ENCODE measurements at regions not wholly inside any gene's neighbourhood (a gene's known extent, or its start where the extent isn't known, plus 50 kb on each side); places are given as distances from the start of the nearest gene placed in this dataset.

DNA sequence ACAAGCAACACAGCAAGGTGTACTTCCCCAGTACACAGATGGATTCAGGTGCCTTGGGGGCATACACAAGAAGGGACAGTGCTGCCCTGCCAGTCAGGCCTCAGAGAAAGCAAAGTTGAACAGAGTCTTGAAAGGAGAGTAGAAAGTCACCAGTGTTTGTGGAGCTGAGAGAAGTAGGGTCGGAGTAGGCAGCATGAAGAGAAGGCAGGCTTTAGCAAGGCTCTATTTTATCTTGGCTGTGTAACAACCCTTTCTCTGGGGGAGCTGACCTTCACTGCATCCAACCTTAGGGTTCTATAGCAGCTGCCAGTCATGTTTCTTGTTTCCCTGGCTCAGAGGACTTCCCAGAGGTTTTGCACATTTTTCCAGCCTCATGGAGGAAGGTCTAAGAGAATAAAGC, 77.4 kb upstream of the BLID start:
- DNase-seq = no peak
- H3K79me1 ChIP-seq (ENCODE audit: low read length) = no peaks in the 10 kb centered on the region
- no peaks in the 10 kb centered on the region for H3K27me3 ChIP-seq (ENCODE audit: insufficient read depth, low read length, poor library complexity)
- no peak overlapping the region for H4K5ac ChIP-seq (ENCODE audit: low read length)
- no peak overlapping the region for H2AK5ac ChIP-seq (ENCODE audit: low read length)
- no peak overlapping the region for H4K8ac ChIP-seq (ENCODE audit: low read depth, low read length)
- no peak overlapping the region for H3K4me2 ChIP-seq (ENCODE audit: low read length)
- WGBS (ENCODE audit: extremely low coverage, insufficient coverage, low lambda C conversion rate) = no CpG with 5 or more reads among the region's 1 CpG
- no peak overlapping the region for H3K23ac ChIP-seq (ENCODE audit: low read length)
- H3K4ac ChIP-seq (ENCODE audit: low read depth, low read length) = no peak overlapping the region
- H2BK120ac ChIP-seq (ENCODE audit: low read depth, low read length) = no peak overlapping the region
- H3K36me3 ChIP-seq (ENCODE audit: control insufficient read depth, insufficient read depth, low read length) = no peaks in the 10 kb centered on the region
- H3K18ac ChIP-seq (ENCODE audit: low read length) = no peak overlapping the region
- H2BK15ac ChIP-seq (replicated peaks; ENCODE audit: low read depth) = no peak overlapping the region
- H3K4me3 ChIP-seq (ENCODE audit: low read length) = no peak overlapping the region
- H3K27ac ChIP-seq (ENCODE audit: low read depth, low read length) = no peak overlapping the region
- H3K56ac ChIP-seq (ENCODE audit: low read length) = no peak overlapping the region
- H3K9ac ChIP-seq (ENCODE audit: low read length) = no peak overlapping the region
- no peaks in the 10 kb centered on the region for H3K79me2 ChIP-seq (ENCODE audit: control insufficient read depth, insufficient read depth, low read length)
- no peak overlapping the region for H2BK5ac ChIP-seq (ENCODE audit: low read length)
- no peaks in the 10 kb centered on the region for H3K4me1 ChIP-seq (ENCODE audit: control insufficient read depth, low read depth, low read length)

DNA sequence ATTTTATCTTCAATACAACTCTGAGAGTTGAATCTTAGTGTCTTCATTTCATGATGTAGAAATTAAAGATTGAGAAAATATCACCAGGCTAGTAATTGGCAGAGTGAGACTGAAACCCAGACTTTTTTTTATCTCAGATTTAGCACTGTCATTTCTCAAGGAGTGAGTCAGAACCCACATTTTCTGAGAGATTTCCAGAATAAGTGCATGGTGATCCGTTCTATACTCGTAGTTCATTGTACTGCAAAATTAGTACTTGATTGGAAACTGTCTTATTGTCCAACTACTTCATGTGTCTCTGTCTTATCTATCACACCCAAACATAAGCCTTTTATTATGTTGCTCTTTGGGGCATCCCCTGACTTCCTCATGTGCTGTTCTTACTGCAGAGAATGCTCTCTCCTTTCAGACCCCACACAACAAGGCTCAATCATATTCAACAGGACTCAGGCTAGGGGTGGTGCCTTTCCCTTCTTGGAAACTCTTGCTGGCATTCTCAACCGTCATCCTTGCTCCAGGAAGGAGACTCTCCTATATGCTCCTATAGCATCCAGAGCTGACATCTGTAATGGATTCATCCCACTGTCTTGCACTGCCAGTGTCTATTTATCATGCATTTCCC, 76.7 kb upstream of the BLID start:
- Histone ChIP-seq H2AK5ac (ENCODE audit: low read length) (no peak overlapping the region), H3K4me1 (ENCODE audit: control insufficient read depth, low read depth, low read length) (no peaks in the 10 kb centered on the region), H3K56ac (ENCODE audit: low read length) (no peak overlapping the region), H2BK5ac (ENCODE audit: low read length) (no peak overlapping the region), H3K79me2 (ENCODE audit: control insufficient read depth, insufficient read depth, low read length) (no peaks in the 10 kb centered on the region), H3K18ac (ENCODE audit: low read length) (no peak overlapping the region), H3K4me3 (ENCODE audit: low read length) (no peak overlapping the region), H2BK15ac (replicated peaks; ENCODE audit: low read depth) (no peak overlapping the region), H3K36me3 (ENCODE audit: control insufficient read depth, insufficient read depth, low read length) (no peaks in the 10 kb centered on the region), H3K4ac (ENCODE audit: low read depth, low read length) (no peak overlapping the region), H3K9ac (ENCODE audit: low read length) (no peak overlapping the region), H4K5ac (ENCODE audit: low read length) (no peak overlapping the region), H3K79me1 (ENCODE audit: low read length) (no peaks in the 10 kb centered on the region), H4K8ac (ENCODE audit: low read depth, low read length) (no peak overlapping the region), H3K4me2 (ENCODE audit: low read length) (no peak overlapping the region), H3K23ac (ENCODE audit: low read length) (no peak overlapping the region), H2BK120ac (ENCODE audit: low read depth, low read length) (no peak overlapping the region), H3K27me3 (ENCODE audit: insufficient read depth, low read length, poor library complexity) (no peaks in the 10 kb centered on the region), H3K27ac (ENCODE audit: low read depth, low read length) (no peak overlapping the region)
- DNase-seq = no peak
- no CpG with 5 or more reads among the region's 3 CpGs for WGBS (ENCODE audit: extremely low coverage, insufficient coverage, low lambda C conversion rate)

DNA sequence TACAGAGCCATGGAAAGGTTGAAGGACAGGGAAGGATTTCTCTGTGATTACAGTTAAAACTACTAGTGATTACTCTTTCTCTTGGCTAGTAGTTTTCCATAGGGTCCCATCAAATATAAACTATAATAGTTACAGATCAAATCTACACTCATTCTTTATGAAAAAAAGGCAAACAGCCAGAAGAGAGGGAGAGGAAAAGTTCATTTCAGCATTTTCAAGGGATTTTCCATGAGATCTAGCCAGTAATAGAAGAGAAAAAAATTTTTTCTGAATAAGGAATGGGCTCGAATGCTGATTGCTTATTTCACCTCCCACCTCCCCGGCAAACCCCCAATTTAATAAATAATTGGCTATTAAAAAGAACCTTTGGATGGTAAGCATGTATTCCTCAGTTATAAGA, 74.8 kb upstream of the BLID start:
- H3K56ac ChIP-seq (ENCODE audit: low read length) = no peak overlapping the region
- no peak overlapping the region for H4K5ac ChIP-seq (ENCODE audit: low read length)
- no peak overlapping the region for H3K18ac ChIP-seq (ENCODE audit: low read length)
- no peaks in the 10 kb centered on the region for H3K4me1 ChIP-seq (ENCODE audit: control insufficient read depth, low read depth, low read length)
- H2BK120ac ChIP-seq (ENCODE audit: low read depth, low read length) = no peak overlapping the region
- no peak overlapping the region for H2BK5ac ChIP-seq (ENCODE audit: low read length)
- no peak overlapping the region for H3K4me2 ChIP-seq (ENCODE audit: low read length)
- no peak overlapping the region for H3K9ac ChIP-seq (ENCODE audit: low read length)
- no peak overlapping the region for H3K27ac ChIP-seq (ENCODE audit: low read depth, low read length)
- no peak overlapping the region for H2BK15ac ChIP-seq (replicated peaks; ENCODE audit: low read depth)
- no peaks in the 10 kb centered on the region for H3K79me1 ChIP-seq (ENCODE audit: low read length)
- no peak overlapping the region for H3K4me3 ChIP-seq (ENCODE audit: low read length)
- H4K8ac ChIP-seq (ENCODE audit: low read depth, low read length) = no peak overlapping the region
- DNase-seq = no peak
- H3K27me3 ChIP-seq (ENCODE audit: insufficient read depth, low read length, poor library complexity) = no peaks in the 10 kb centered on the region
- H3K4ac ChIP-seq (ENCODE audit: low read depth, low read length) = no peak overlapping the region
- no peak overlapping the region for H3K23ac ChIP-seq (ENCODE audit: low read length)
- no CpG with 5 or more reads among the region's 2 CpGs for WGBS (ENCODE audit: extremely low coverage, insufficient coverage, low lambda C conversion rate)
- H2AK5ac ChIP-seq (ENCODE audit: low read length) = no peak overlapping the region
- H3K36me3 ChIP-seq (ENCODE audit: control insufficient read depth, insufficient read depth, low read length) = no peaks in the 10 kb centered on the region
- no peaks in the 10 kb centered on the region for H3K79me2 ChIP-seq (ENCODE audit: control insufficient read depth, insufficient read depth, low read length)

GRCh38 chr11:122189229-122189628, 73.2 kb upstream of the BLID start:
- Histone ChIP-seq H2BK15ac (replicated peaks; ENCODE audit: low read depth) (no peak overlapping the region), H2BK120ac (ENCODE audit: low read depth, low read length) (no peak overlapping the region), H3K27ac (ENCODE audit: low read depth, low read length) (no peak overlapping the region), H3K4me3 (ENCODE audit: low read length) (no peak overlapping the region), H3K4me2 (ENCODE audit: low read length) (no peak overlapping the region), H4K5ac (ENCODE audit: low read length) (no peak overlapping the region), H3K18ac (ENCODE audit: low read length) (no peak overlapping the region), H3K79me1 (ENCODE audit: low read length) (no peaks in the 10 kb centered on the region), H3K4me1 (ENCODE audit: control insufficient read depth, low read depth, low read length) (no peaks in the 10 kb centered on the region), H3K23ac (ENCODE audit: low read length) (no peak overlapping the region), H2BK5ac (ENCODE audit: low read length) (no peak overlapping the region), H3K79me2 (ENCODE audit: control insufficient read depth, insufficient read depth, low read length) (no peaks in the 10 kb centered on the region), H2AK5ac (ENCODE audit: low read length) (no peak overlapping the region), H4K8ac (ENCODE audit: low read depth, low read length) (no peak overlapping the region), H3K36me3 (ENCODE audit: control insufficient read depth, insufficient read depth, low read length) (no peaks in the 10 kb centered on the region), H3K9ac (ENCODE audit: low read length) (no peak overlapping the region), H3K27me3 (ENCODE audit: insufficient read depth, low read length, poor library complexity) (no peaks in the 10 kb centered on the region), H3K56ac (ENCODE audit: low read length) (no peak overlapping the region), H3K4ac (ENCODE audit: low read depth, low read length) (no peak overlapping the region)
- DNase-seq = no peak
- WGBS (ENCODE audit: extremely low coverage, insufficient coverage, low lambda C conversion rate) = no CpG with 5 or more reads among the region's 2 CpGs

- DNase-seq = no peak
- Histone ChIP-seq H4K8ac (ENCODE audit: low read depth, low read length) (no peak overlapping the region), H3K9ac (ENCODE audit: low read length) (no peak overlapping the region), H3K79me2 (ENCODE audit: control insufficient read depth, insufficient read depth, low read length) (no peaks in the 10 kb centered on the region), H2BK15ac (replicated peaks; ENCODE audit: low read depth) (no peak overlapping the region), H3K23ac (ENCODE audit: low read length) (no peak overlapping the region), H3K4me1 (ENCODE audit: control insufficient read depth, low read depth, low read length) (no peaks in the 10 kb centered on the region), H4K5ac (ENCODE audit: low read length) (no peak overlapping the region), H3K27me3 (ENCODE audit: insufficient read depth, low read length, poor library complexity) (no peaks in the 10 kb centered on the region), H2BK120ac (ENCODE audit: low read depth, low read length) (no peak overlapping the region), H2BK5ac (ENCODE audit: low read length) (no peak overlapping the region), H3K27ac (ENCODE audit: low read depth, low read length) (no peak overlapping the region), H2AK5ac (ENCODE audit: low read length) (no peak overlapping the region), H3K4me3 (ENCODE audit: low read length) (no peak overlapping the region), H3K4me2 (ENCODE audit: low read length) (no peak overlapping the region), H3K79me1 (ENCODE audit: low read length) (no peaks in the 10 kb centered on the region), H3K18ac (ENCODE audit: low read length) (no peak overlapping the region), H3K4ac (ENCODE audit: low read depth, low read length) (no peak overlapping the region), H3K36me3 (ENCODE audit: control insufficient read depth, insufficient read depth, low read length) (no peaks in the 10 kb centered on the region), H3K56ac (ENCODE audit: low read length) (no peak overlapping the region)
- no CpG with 5 or more reads among the region's 9 CpGs for WGBS (ENCODE audit: extremely low coverage, insufficient coverage, low lambda C conversion rate)
Measured at GRCh38 chr11:122187373-122188165, 71.6 kb upstream of the BLID start.

All from mesendoderm (in vitro differentiated cells).